HFF-Myc (cell line): ENCODE measurements at regions not wholly inside any gene's neighbourhood (a gene's known extent, or its start where the extent isn't known, plus 50 kb on each side); places are given as distances from the start of the nearest gene placed in this dataset.

ENCODE experiments used
- DNase-seq: peaks from one replicate; pipeline ENCODE4 v3.0.0-alpha.2; 2011; ENCODE audit warnings: low read depth; ENCODE audit errors: extremely low read depth
- H3K4me3 ChIP-seq: replicated peaks from 2 replicates; pipeline ENCODE4 v1.5.1; 2011; ENCODE audit warnings: low read depth, mild to moderate bottlenecking, control low read depth, low read length
- TF ChIP-seq, protein P1 (sequence below): IDR thresholded peaks from 2 replicates; pipeline ENCODE4 v1.5.1; 2012; ENCODE audit warnings: mild to moderate bottlenecking, low read depth, low read length, control low read depth; ENCODE audit errors: missing control alignments

DNA sequence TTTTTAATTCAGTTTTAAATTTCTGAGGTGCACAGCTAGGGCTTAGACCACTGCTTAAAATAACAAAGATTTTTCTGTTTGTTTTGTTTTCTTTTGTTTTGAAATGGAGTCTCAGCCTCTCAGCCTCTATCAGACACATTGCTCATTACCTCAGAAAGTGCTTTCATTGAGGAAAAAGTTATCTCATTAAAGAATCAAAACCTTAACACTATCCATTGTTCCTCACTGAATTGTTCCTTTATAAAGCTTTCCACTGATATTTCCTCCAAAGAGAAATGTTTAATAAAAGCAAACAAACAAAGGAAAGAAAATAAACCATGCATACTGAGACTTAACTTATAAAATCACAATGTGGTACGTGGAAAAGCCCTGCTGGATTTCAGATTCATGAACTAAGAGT is 63.8 kb downstream of the SIPA1L2 start:
- TF ChIP-seq, protein P1, sequence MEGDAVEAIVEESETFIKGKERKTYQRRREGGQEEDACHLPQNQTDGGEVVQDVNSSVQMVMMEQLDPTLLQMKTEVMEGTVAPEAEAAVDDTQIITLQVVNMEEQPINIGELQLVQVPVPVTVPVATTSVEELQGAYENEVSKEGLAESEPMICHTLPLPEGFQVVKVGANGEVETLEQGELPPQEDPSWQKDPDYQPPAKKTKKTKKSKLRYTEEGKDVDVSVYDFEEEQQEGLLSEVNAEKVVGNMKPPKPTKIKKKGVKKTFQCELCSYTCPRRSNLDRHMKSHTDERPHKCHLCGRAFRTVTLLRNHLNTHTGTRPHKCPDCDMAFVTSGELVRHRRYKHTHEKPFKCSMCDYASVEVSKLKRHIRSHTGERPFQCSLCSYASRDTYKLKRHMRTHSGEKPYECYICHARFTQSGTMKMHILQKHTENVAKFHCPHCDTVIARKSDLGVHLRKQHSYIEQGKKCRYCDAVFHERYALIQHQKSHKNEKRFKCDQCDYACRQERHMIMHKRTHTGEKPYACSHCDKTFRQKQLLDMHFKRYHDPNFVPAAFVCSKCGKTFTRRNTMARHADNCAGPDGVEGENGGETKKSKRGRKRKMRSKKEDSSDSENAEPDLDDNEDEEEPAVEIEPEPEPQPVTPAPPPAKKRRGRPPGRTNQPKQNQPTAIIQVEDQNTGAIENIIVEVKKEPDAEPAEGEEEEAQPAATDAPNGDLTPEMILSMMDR: no peak
- DNase-seq: no peak
- H3K4me3 ChIP-seq: no peak overlapping the region

DNA sequence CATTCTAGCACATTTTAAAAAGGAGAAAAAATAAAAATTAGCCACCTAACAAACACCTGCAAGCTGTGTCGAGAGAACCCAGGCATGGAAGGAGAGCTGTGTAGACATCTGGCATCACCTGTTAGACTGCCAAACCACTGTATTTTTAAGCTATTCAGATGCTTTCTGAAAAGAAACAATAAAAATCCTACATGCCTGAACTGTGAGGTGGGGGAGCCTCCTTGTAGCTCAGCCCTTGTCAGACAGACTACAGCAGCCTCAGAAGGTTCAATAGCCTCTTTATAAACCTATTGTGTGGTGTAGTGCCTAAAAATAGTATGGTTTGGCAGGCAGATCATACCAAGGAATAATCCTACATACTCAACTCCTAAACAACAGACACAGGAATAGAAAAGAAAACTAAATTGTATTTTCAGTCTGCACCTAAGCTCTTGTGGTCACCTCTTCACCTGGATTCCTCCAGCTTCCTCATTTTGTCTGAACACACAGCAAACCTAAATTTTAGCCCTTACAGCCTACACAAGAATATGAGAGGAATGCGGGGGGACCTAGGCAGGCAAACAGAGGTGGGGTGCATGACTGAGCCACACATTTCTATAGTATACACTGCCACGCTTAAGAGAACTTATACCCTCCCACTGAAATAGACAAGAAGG is 67.0 kb downstream of the SIPA1L2 start:
- H3K4me3 ChIP-seq: no peak overlapping the region
- no peak for DNase-seq
- TF ChIP-seq, protein P1: no peak

DNA sequence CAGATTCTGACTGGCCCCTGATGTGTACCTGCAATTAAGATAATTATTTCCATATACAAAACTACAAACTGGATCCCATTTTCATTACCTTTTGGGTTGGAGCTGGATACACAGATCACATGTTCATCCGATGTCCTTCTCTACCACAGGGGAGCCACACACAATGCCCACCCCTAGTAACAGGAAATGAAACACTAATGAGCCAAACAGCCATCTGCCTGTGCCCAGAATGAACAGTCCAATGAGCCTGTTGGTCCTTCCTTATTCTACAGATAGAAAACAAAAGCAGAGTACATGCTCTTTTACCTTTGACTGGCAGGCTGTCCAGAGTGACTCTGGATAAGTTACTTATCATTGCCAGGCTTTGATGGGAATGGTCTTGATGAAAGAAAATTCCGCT is 68.6 kb downstream of the SIPA1L2 start:
- TF ChIP-seq, protein P1: no peak
- no peak for DNase-seq
- H3K4me3 ChIP-seq: no peak overlapping the region

DNA sequence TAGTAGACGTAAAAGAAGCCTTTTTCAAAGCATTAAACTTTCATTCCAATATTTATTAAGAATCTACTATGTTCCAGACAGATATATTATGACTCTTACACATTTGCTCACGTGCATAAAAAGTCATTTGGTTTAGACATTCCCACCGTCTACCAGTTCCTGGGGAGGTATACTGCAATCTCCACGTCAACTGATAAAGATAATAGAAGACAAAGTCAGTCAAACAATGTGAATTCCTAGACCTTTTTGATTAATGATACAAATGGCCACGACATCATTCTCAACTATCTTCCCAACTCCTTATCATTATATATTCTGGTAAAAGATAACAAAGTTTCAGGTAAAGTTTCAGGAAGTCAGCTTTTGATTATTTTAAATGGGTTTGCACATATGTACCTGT is 69.0 kb downstream of the SIPA1L2 start:
- TF ChIP-seq, protein P1: no peak
- H3K4me3 ChIP-seq: no peak overlapping the region
- no peak for DNase-seq

DNA sequence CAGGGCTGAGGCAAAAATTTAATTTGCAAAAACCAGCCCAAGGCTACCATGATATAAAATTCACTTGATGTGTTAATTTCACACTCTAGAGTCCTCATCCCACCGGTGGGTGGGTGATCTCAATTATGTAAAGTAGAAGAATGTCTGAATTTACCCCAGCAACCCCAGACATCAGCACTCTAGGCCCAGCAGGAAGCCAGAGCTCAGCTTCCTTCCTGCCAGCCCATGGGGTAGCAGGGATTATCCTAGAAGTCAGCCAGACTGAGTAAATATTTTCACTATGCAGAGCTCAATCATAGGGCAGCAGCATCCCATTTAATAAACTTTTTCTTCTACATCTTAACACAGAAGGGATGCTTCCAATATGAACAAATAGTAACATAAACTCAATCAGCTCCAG is 71.0 kb downstream of the SIPA1L2 start:
- H3K4me3 ChIP-seq: no peak overlapping the region
- no peak for DNase-seq
- TF ChIP-seq, protein P1: no peak

DNA sequence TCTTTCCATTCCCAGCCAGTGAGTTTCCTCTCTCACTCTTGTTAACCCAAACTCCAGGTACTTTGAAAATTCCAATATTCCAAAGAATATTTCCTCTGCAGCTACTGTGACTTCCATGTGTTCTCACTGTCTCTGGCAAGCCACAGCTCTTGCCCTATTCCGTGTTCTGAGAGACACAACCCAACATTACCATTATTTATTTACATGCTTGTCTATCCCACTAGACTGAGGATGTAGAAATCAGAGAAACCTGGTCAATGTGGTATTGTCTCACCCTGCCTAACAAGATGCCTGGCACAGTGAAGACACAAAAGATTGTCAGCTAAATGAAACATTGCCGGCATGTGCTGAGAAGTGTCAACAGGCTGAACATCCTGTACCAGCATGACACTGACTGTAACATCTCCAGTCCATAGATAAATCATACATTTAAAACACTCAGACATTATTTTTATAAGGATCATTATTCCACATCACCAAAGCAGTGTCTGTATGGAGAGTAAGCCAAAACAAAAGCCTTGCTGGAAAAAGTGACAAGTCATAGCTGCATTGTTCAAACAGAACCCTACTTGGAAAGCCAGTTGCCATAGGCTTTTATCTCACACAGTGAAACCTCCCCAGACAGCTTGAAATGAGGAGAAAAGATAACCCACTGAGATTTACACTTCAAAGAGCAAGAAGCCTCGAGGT is 72.3 kb downstream of the SIPA1L2 start:
- no peak for DNase-seq
- no peak overlapping the region for H3K4me3 ChIP-seq
- TF ChIP-seq, protein P1: no peak
